ENCODE measurements at regions not wholly inside any gene's neighbourhood (a gene's known extent, or its start where the extent isn't known, plus 50 kb on each side); places are given as distances from the start of the nearest gene placed in this dataset.

- intact Hi-C loops (cut with DNase I) = no loop called here
- H3K27me3 ChIP-seq = no peaks in the 10 kb centered on the region
- ATAC-seq (peak; percentile 29), DNase-seq (no peak)
- peaks cover 0 to 33% of the 10 kb centered on the region in 2 donors for H3K4me1 ChIP-seq
- TF ChIP-seq CTCF (IDR thresholded peaks at IDR 0.05) = no peak
- no peak overlapping the region for H3K4me3 ChIP-seq
- H3K27ac ChIP-seq = peak overlapping the region in 1 of 2 donors; percentile 48
- H3K36me3 ChIP-seq = no peaks in the 10 kb centered on the region
- H3K9me3 ChIP-seq = peaks cover 0 to 12% of the 10 kb centered on the region in 2 donors
These were observed 87.0 kb upstream of the CXCR4 start for GRCh38 chr2:136204971-136205370.

GRCh38 chr2:136195226-136195625, 77.3 kb upstream of the CXCR4 start:
- intact Hi-C loops (cut with DNase I) = no loop called here
- TF ChIP-seq CTCF (IDR thresholded peaks at IDR 0.05) = no peak
- no peak for ATAC-seq
- Histone ChIP-seq H3K4me1 (no peaks in the 10 kb centered on the region), H3K27me3 (no peaks in the 10 kb centered on the region), H3K36me3 (no peaks in the 10 kb centered on the region), H3K9me3 (peaks cover 0 to 5% of the 10 kb centered on the region in 2 donors), H3K27ac (no peak overlapping the region), H3K4me3 (no peak overlapping the region)
- no peak for DNase-seq

GRCh38 chr2:136191041-136191440, 73.1 kb upstream of the CXCR4 start:
- no peak for DNase-seq
- no peaks in the 10 kb centered on the region for H3K36me3 ChIP-seq
- H3K9me3 ChIP-seq = no peaks in the 10 kb centered on the region
- H3K27ac ChIP-seq = no peak overlapping the region
- ATAC-seq = no peak
- no peak for TF ChIP-seq CTCF (IDR thresholded peaks at IDR 0.05)
- no peak overlapping the region for H3K4me3 ChIP-seq
- intact Hi-C loops (cut with DNase I) = no loop called here
- no peaks in the 10 kb centered on the region for H3K27me3 ChIP-seq
- H3K4me1 ChIP-seq = no peaks in the 10 kb centered on the region

DNA sequence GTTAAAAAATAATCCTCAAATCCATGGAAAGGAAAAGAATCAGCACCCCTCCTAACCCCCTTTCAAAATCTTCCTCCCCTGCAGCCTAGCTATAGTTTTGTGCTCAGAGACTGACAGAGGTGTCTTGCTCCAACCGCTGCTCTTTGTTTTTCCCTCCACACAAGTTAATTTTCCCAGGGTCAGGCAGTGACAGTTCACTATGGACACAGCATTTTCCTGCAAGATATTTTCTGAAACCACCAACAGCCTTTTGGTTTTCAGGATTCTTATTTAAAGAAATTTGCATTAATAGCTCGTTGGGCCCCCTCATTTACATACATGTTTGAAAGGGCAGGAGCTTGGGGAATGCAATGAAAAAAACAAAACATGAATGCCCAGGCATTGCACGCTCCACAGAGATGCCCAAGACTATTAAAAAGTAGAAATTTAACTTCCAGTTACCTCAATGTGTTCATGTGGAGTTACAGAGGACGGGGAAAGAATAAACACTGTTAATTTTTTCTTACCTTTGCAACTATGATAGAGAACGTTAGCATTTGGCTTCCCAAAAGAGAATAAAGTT, 71.4 kb upstream of the CXCR4 start:
- Histone ChIP-seq H3K4me1 (no peaks in the 10 kb centered on the region), H3K36me3 (no peaks in the 10 kb centered on the region), H3K27ac (no peak overlapping the region), H3K27me3 (no peaks in the 10 kb centered on the region), H3K4me3 (no peak overlapping the region), H3K9me3 (no peaks in the 10 kb centered on the region)
- no peak for DNase-seq
- intact Hi-C loops (cut with DNase I) = no loop called here
- TF ChIP-seq CTCF (IDR thresholded peaks at IDR 0.05) = no peak
- ATAC-seq = no peak

DNA sequence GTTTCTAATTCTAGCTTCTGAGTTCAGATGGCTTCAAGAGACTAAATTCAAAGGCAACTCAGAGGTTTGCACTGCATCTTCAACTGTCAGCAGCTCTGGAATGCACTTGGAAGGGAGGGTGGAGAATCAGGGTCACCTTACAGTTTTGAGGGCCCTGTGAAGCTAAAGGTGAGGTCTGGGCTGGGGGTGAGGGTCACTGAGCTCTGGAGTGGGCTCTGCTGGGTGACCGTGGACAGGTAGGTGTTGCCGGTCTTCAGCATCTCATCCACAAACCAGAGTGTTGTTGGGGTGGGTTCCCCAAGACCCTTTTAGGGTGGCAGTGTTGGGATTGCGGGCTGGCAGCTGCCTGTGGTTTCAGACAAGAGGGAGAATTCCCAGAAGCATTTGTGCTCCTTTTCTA, 70.1 kb upstream of the CXCR4 start:
- no peak for DNase-seq
- intact Hi-C loops (cut with DNase I) = no loop called here

More for the DNA sequence above, 70.1 kb upstream of the CXCR4 start:
- no peak overlapping the region for H3K4me3 ChIP-seq
- TF ChIP-seq CTCF (IDR thresholded peaks at IDR 0.05) = no peak
- H3K9me3 ChIP-seq = no peaks in the 10 kb centered on the region
- no peaks in the 10 kb centered on the region for H3K4me1 ChIP-seq
- H3K27ac ChIP-seq = no peak overlapping the region
- H3K27me3 ChIP-seq = no peaks in the 10 kb centered on the region
- no peak for ATAC-seq
- no peaks in the 10 kb centered on the region for H3K36me3 ChIP-seq

Measured in left lung (tissue), 4 donors.